CD14-positive monocyte (primary cell): ENCODE measurements at regions not wholly inside any gene's neighbourhood (a gene's known extent, or its start where the extent isn't known, plus 50 kb on each side); places are given as distances from the start of the nearest gene placed in this dataset.

Experiments used
- DNase-seq, 3 donors: peaks; one replicate each; pipeline ENCODE4 v3.0.0-alpha.2; 2011 to 2022
- H2AFZ ChIP-seq: 2 replicates; pipeline ENCODE4 v1.6.0; 2012; ENCODE audit warnings: mild to moderate bottlenecking, low read depth, low read length, inconsistent platforms; ENCODE audit not compliant: insufficient read depth, poor library complexity, severe bottlenecking
- H3K27ac ChIP-seq, 2 donors: 1 replicate in 1 of 2; 2 replicates in 1 of 2; pipeline ENCODE4 v1.5.1; 2012 to 2013; ENCODE audit warnings: low read length in 2 of 2, control low read depth in 1 of 2, inconsistent platforms in 1 of 2, low read depth in 1 of 2, mild to moderate bottlenecking in 1 of 2
- H3K27me3 ChIP-seq, 2 donors: one replicate each; pipeline versions ENCODE4 v1.6.0 to v1.6.1; 2011 to 2013; ENCODE audit warnings: low read length in 2 of 2; ENCODE audit not compliant: control insufficient read depth in 2 of 2, insufficient read depth in 2 of 2
- H3K36me3 ChIP-seq, 2 donors: replicated peaks in 1 of 2; 1 replicate in 1 of 2; 2 replicates in 1 of 2; pipeline versions ENCODE4 v1.5.1 to v1.6.1; 2012 to 2013; ENCODE audit warnings: low read length in 2 of 2, control low read depth in 1 of 2, inconsistent platforms in 1 of 2, mild to moderate bottlenecking in 1 of 2; ENCODE audit not compliant: insufficient read depth in 2 of 2, control insufficient read depth in 1 of 2
- H3K4me1 ChIP-seq, 2 donors: 1 replicate in 1 of 2; 2 replicates in 1 of 2; pipeline versions ENCODE4 v1.5.1 to v1.6.1; 2012 to 2013; ENCODE audit warnings: low read length in 2 of 2, control low read depth in 1 of 2, inconsistent platforms in 1 of 2, mild to moderate bottlenecking in 1 of 2, moderate library complexity in 1 of 2; ENCODE audit not compliant: insufficient read depth in 2 of 2, control insufficient read depth in 1 of 2
- H3K4me2 ChIP-seq: replicated peaks from 2 replicates; pipeline ENCODE3; 2012; ENCODE audit warnings: low read length, moderate library complexity, mild to moderate bottlenecking; ENCODE audit not compliant: poor library complexity, severe bottlenecking; ENCODE audit errors: extremely low read depth
- H3K4me3 ChIP-seq, 3 experiments: fragments of 200-600 bp in 1 of 3; sonication (generic) in 1 of 3; replicated peaks in 1 of 3; 1 replicate in 2 of 3; 2 replicates in 1 of 3; pipeline ENCODE4 v1.5.1; 2011 to 2013; ENCODE audit warnings: low read length in 3 of 3, mild to moderate bottlenecking in 3 of 3, control low read depth in 2 of 3, low read depth in 2 of 3, inconsistent platforms in 1 of 3, moderate library complexity in 1 of 3
- H3K79me2 ChIP-seq: 2 replicates; pipeline ENCODE4 v1.6.0; 2012; ENCODE audit warnings: mild to moderate bottlenecking, control low read depth, inconsistent platforms, low read length, moderate library complexity; ENCODE audit not compliant: insufficient read depth
- H3K9ac ChIP-seq: 2 replicates; pipeline ENCODE4 v1.6.0; 2017; ENCODE audit warnings: low read length, mild to moderate bottlenecking; ENCODE audit not compliant: insufficient read depth, poor library complexity, severe bottlenecking
- H3K9me3 ChIP-seq, 2 donors: replicated peaks in 1 of 2; 1 replicate in 1 of 2; 2 replicates in 1 of 2; pipeline versions ENCODE4 v1.5.1 to v1.6.1; 2012 to 2013; ENCODE audit warnings: low read length in 2 of 2, control low read depth in 1 of 2; ENCODE audit not compliant: control insufficient read depth in 1 of 2, insufficient read depth in 1 of 2
- H4K20me1 ChIP-seq: 2 replicates; pipeline ENCODE4 v1.6.0; 2012; ENCODE audit warnings: mild to moderate bottlenecking, low read length, control low read depth, moderate library complexity; ENCODE audit not compliant: insufficient read depth
- H3K27ac Mint-ChIP-seq, 7 donors: one replicate each; pipeline ENCODE4 v1.8.0; 2020; ENCODE audit warnings: mild to moderate bottlenecking in 7 of 7, mixed read lengths in 7 of 7, moderate library complexity in 6 of 7, inconsistent platforms in 2 of 7
- H3K27me3 Mint-ChIP-seq, 3 donors: one replicate each; pipeline ENCODE4 v1.8.0; 2021 to 2022; ENCODE audit warnings: low read depth in 3 of 3, mild to moderate bottlenecking in 3 of 3, mixed read lengths in 3 of 3, moderate library complexity in 3 of 3, inconsistent platforms in 1 of 3
- H3K36me3 Mint-ChIP-seq, 2 donors: one replicate each; pipeline ENCODE4 v1.8.0; 2020; ENCODE audit warnings: mixed read lengths in 2 of 2, inconsistent platforms in 1 of 2, mild to moderate bottlenecking in 1 of 2
- H3K4me1 Mint-ChIP-seq: one replicate; pipeline ENCODE4 v1.8.0; 2020; ENCODE audit warnings: mild to moderate bottlenecking, mixed read lengths
- H3K4me3 Mint-ChIP-seq, 2 donors: one replicate each; pipeline ENCODE4 v1.8.0; 2020; ENCODE audit warnings: mild to moderate bottlenecking in 2 of 2, mixed read lengths in 2 of 2, moderate library complexity in 1 of 2
- H3K9me3 Mint-ChIP-seq, 7 donors: one replicate each; pipeline ENCODE4 v1.8.0; 2020 to 2022; ENCODE audit warnings: mixed read lengths in 7 of 7, mild to moderate bottlenecking in 6 of 7, moderate library complexity in 6 of 7, inconsistent platforms in 2 of 7
- CTCF ChIP-seq: fragments of 200-600 bp; IDR thresholded peaks from one replicate; pipeline ENCODE4 v1.8.0; 2022; ENCODE audit warnings: antibody characterized with exemption, mild to moderate bottlenecking
- WGBS: methylation state at CpG from one replicate; pipeline ENCODE4 v1.1.5; 2013; ENCODE audit warnings: missing lambda C conversion rate; ENCODE audit not compliant: insufficient coverage; 5-methylcytosine and 5-hydroxymethylcytosine counted together
- intact Hi-C, 2 donors: fragments of 100-400 bp; cut with micrococcal nuclease; formaldehyde crosslinking; loops; one replicate each; pipeline versions ENCODE4 v1.15.0 to v1.15.1; 2023

GRCh38 chr1:196144588-196144987, 463.7 kb downstream of the KCNT2 start:
- no peak for DNase-seq
- Mint-ChIP-seq H3K36me3 (no peaks in the 10 kb centered on the region), H3K4me3 (no peak overlapping the region), H3K4me1 (no peaks in the 10 kb centered on the region), H3K9me3 (no peaks in the 10 kb centered on the region), H3K27ac (no peak overlapping the region), H3K27me3 (peaks cover 0 to 1% (median 0%) of the 10 kb centered on the region in 3 donors)
- Histone ChIP-seq H3K79me2 (no peaks in the 10 kb centered on the region), H3K27ac (no peak overlapping the region), H3K36me3 (no peaks in the 10 kb centered on the region), H2AFZ (no peak overlapping the region), H3K9me3 (no peaks in the 10 kb centered on the region), H3K4me2 (no peak overlapping the region), H4K20me1 (no peaks in the 10 kb centered on the region), H3K4me3 (no peak overlapping the region), H3K4me1 (no peaks in the 10 kb centered on the region), H3K27me3 (no peaks in the 10 kb centered on the region), H3K9ac (no peak overlapping the region)
- WGBS: no CpG with 5 or more reads among the region's 1 CpG
- TF ChIP-seq CTCF: no peak
- intact Hi-C loops: loop anchor here in 1 of 2 donors (10.0 kb wide), 1 partner anchor 520 kb away; no protein-coding TSS in a partner anchor

- Histone ChIP-seq H3K27ac (no peak overlapping the region), H3K4me3 (no peak overlapping the region), H3K36me3 (no peaks in the 10 kb centered on the region), H4K20me1 (no peaks in the 10 kb centered on the region), H3K9me3 (no peaks in the 10 kb centered on the region), H3K9ac (no peak overlapping the region), H3K79me2 (no peaks in the 10 kb centered on the region), H3K4me1 (no peaks in the 10 kb centered on the region), H2AFZ (no peak overlapping the region), H3K27me3 (no peaks in the 10 kb centered on the region), H3K4me2 (no peak overlapping the region)
- Mint-ChIP-seq H3K4me3 (no peak overlapping the region), H3K27me3 (peaks cover 0 to 1% (median 0%) of the 10 kb centered on the region in 3 donors), H3K27ac (no peak overlapping the region), H3K36me3 (no peaks in the 10 kb centered on the region), H3K4me1 (no peaks in the 10 kb centered on the region), H3K9me3 (no peaks in the 10 kb centered on the region)
- 95% methylated on average over 5 of the region's 8 CpGs for WGBS
- TF ChIP-seq CTCF: no peak
- no peak for DNase-seq
- intact Hi-C loops: loop anchor here in 1 of 2 donors (10.0 kb wide), 1 partner anchor 521 kb away; no protein-coding TSS in a partner anchor
These were observed 464.5 kb downstream of the KCNT2 start for GRCh38 chr1:196143602-196144342.
